Right lung (tissue), 2 donors: ENCODE measurements at regions not wholly inside any gene's neighbourhood (a gene's known extent, or its start where the extent isn't known, plus 50 kb on each side); places are given as distances from the start of the nearest gene placed in this dataset.

ENCODE experiments used
- DNase-seq, 2 donors: peaks; one replicate each; pipeline ENCODE4 v3.0.0-alpha.2; 2013

- no peak for DNase-seq
Measured at GRCh38 chr2:12585784-12586183, 131.0 kb upstream of the TRIB2 start.

- DNase-seq = no peak
Measured at GRCh38 chr2:12587228-12587627, 129.5 kb upstream of the TRIB2 start.

GRCh38 chr2:12587729-12588522 lies 128.8 kb upstream of the TRIB2 start:
- DNase-seq = no peak

- no peak for DNase-seq
Measured at GRCh38 chr2:12588986-12589385, 127.8 kb upstream of the TRIB2 start.

GRCh38 chr2:12589802-12590320 lies 126.9 kb upstream of the TRIB2 start:
- no peak for DNase-seq

- no peak for DNase-seq
Measured at GRCh38 chr2:12592296-12592695, 124.4 kb upstream of the TRIB2 start.

GRCh38 chr2:12594590-12594989 lies 122.1 kb upstream of the TRIB2 start:
- no peak for DNase-seq

GRCh38 chr2:12596771-12597170 lies 120.0 kb upstream of the TRIB2 start:
- DNase-seq = no peak

GRCh38 chr2:12597610-12598009 lies 119.1 kb upstream of the TRIB2 start:
- no peak for DNase-seq

GRCh38 chr2:12602661-12603060 lies 114.1 kb upstream of the TRIB2 start:
- no peak for DNase-seq

GRCh38 chr2:12603781-12604295 lies 112.9 kb upstream of the TRIB2 start:
- DNase-seq = no peak

- DNase-seq = no peak
Measured at GRCh38 chr2:12604341-12604740, 112.4 kb upstream of the TRIB2 start.

- no peak for DNase-seq
Measured at GRCh38 chr2:12605366-12605765, 111.4 kb upstream of the TRIB2 start.

GRCh38 chr2:12605936-12606335 lies 110.8 kb upstream of the TRIB2 start:
- no peak for DNase-seq

- no peak for DNase-seq
Measured at GRCh38 chr2:12606472-12607000, 110.2 kb upstream of the TRIB2 start.

- no peak for DNase-seq
Measured at GRCh38 chr2:12607971-12608370, 108.8 kb upstream of the TRIB2 start.

GRCh38 chr2:12610314-12610713 lies 106.4 kb upstream of the TRIB2 start:
- no peak for DNase-seq

GRCh38 chr2:12612168-12612567 lies 104.6 kb upstream of the TRIB2 start:
- DNase-seq = no peak

- DNase-seq = no peak
Measured at GRCh38 chr2:12612671-12613070, 104.1 kb upstream of the TRIB2 start.

GRCh38 chr2:12613137-12613835 lies 103.5 kb upstream of the TRIB2 start:
- no peak for DNase-seq

- no peak for DNase-seq
Measured at GRCh38 chr2:12615509-12615908, 101.2 kb upstream of the TRIB2 start.

GRCh38 chr2:12616456-12617156 lies 100.1 kb upstream of the TRIB2 start:
- no peak for DNase-seq
